Endothelial cell of umbilical vein (primary cell): ENCODE measurements at regions not wholly inside any gene's neighbourhood (a gene's known extent, or its start where the extent isn't known, plus 50 kb on each side); places are given as distances from the start of the nearest gene placed in this dataset.

Experiments used
- BruUV-seq: library from RNA; stranded (reverse); fragments of 400-500 nt; replicated peaks from 2 replicates; lab custom pipeline; 2021; lab: Mats Ljungman, UMichigan
- CTCF ChIA-PET: fragments of 300-600, 350-600 bp; sonication (Branson Sonifier 250); formaldehyde crosslinking; loops from one replicate; lab custom pipeline; 2021; ENCODE audit warnings: antibody characterized with exemption, inconsistent platforms; lab: Charles Lee
- POLR2A ChIA-PET: fragments of 300-600, 350-600 bp; sonication (Branson Sonifier 250); formaldehyde crosslinking; loops from one replicate; lab custom pipeline; 2021; ENCODE audit warnings: antibody characterized with exemption, inconsistent platforms; lab: Charles Lee
- DNase-seq: peaks from one replicate; pipeline ENCODE4 v3.0.0-alpha.2; 2011; ENCODE audit warnings: low read depth, low spot score
- FAIRE-seq: peaks from 2 replicates; lab custom pipeline; 2011; peaks lifted over from hg19 to GRCh38; lab: Jason Lieb, UNC
- H2AFZ ChIP-seq: 2 replicates; pipeline ENCODE4 v1.6.0; 2012; ENCODE audit warnings: low read depth, low read length, control low read depth, inconsistent platforms
- H3K27ac ChIP-seq: 2 replicates; pipeline ENCODE4 v1.5.1; 2011; ENCODE audit warnings: low read depth, mild to moderate bottlenecking, control low read depth, low read length, moderate library complexity; ENCODE audit not compliant: insufficient read depth
- H3K27me3 ChIP-seq, 2 experiments: 2 replicates each; pipeline versions ENCODE4 v1.6.0 to v1.6.1; 2011; ENCODE audit warnings: low read length in 2 of 2, mixed read lengths in 1 of 2; ENCODE audit not compliant: control insufficient read depth in 2 of 2, insufficient read depth in 2 of 2
- H3K36me3 ChIP-seq, 2 experiments: 2 replicates in 1 of 2; 3 replicates in 1 of 2; pipeline ENCODE4 v1.5.1; 2011; ENCODE audit warnings: low read length in 2 of 2, mild to moderate bottlenecking in 1 of 2, moderate library complexity in 1 of 2; ENCODE audit not compliant: control insufficient read depth in 2 of 2, insufficient read depth in 2 of 2; ENCODE audit errors: extremely low read depth in 1 of 2
- H3K4me1 ChIP-seq: 3 replicates; pipeline ENCODE4 v1.5.1; 2011; ENCODE audit warnings: mild to moderate bottlenecking, low read length; ENCODE audit not compliant: control insufficient read depth, insufficient read depth; ENCODE audit errors: extremely low read depth
- H3K4me2 ChIP-seq: 2 replicates; pipeline ENCODE4 v1.6.1; 2011; ENCODE audit warnings: low read length, control low read depth, mixed read lengths; ENCODE audit not compliant: insufficient read depth
- H3K4me3 ChIP-seq, 3 experiments: fragments of 200-600 bp in 1 of 3; sonication (generic), shearing (Covaris generic) in 1 of 3; replicated peaks in 1 of 3; 2 replicates each; pipeline ENCODE4 v1.5.1; 2011 to 2016; ENCODE audit warnings: control low read depth in 3 of 3, low read length in 3 of 3, mild to moderate bottlenecking in 2 of 3, inconsistent platforms in 1 of 3, low read depth in 1 of 3, moderate library complexity in 1 of 3; ENCODE audit not compliant: insufficient read depth in 1 of 3
- H3K79me2 ChIP-seq: 2 replicates; pipeline ENCODE4 v1.6.0; 2012; ENCODE audit warnings: low read length, inconsistent platforms; ENCODE audit not compliant: control insufficient read depth, insufficient read depth
- H3K9ac ChIP-seq: replicated peaks from 2 replicates; pipeline ENCODE3; 2011; ENCODE audit warnings: low read length, control low read depth; ENCODE audit not compliant: insufficient read depth; ENCODE audit errors: extremely low read depth
- H3K9me1 ChIP-seq: replicated peaks from 3 replicates; pipeline ENCODE4 v1.6.0; 2011; ENCODE audit warnings: mild to moderate bottlenecking, low read length; ENCODE audit not compliant: control insufficient read depth, insufficient read depth; ENCODE audit errors: extremely low read depth
- H3K9me3 ChIP-seq: replicated peaks from 2 replicates; pipeline ENCODE4 v1.5.1; 2012; ENCODE audit warnings: low read length, inconsistent platforms; ENCODE audit not compliant: control insufficient read depth, insufficient read depth
- H4K20me1 ChIP-seq: replicated peaks from 2 replicates; pipeline ENCODE3; 2011; ENCODE audit warnings: mild to moderate bottlenecking, low read length; ENCODE audit not compliant: control insufficient read depth, insufficient read depth; ENCODE audit errors: extremely low read depth
- EZH2 ChIP-seq: IDR thresholded peaks from 2 replicates; pipeline ENCODE4 v1.6.1; 2012; ENCODE audit warnings: borderline replicate concordance, low read depth, mild to moderate bottlenecking, moderate library complexity, low read length, inconsistent platforms; ENCODE audit not compliant: severe bottlenecking
- FOS ChIP-seq: IDR thresholded peaks from 2 replicates; pipeline ENCODE4 v1.6.1; 2011; ENCODE audit warnings: mild to moderate bottlenecking, low read length, moderate library complexity, borderline replicate concordance; ENCODE audit not compliant: insufficient read depth
- GATA2 ChIP-seq: IDR thresholded peaks from 2 replicates; pipeline ENCODE4 v1.7.0; 2011; ENCODE audit warnings: low read depth, mild to moderate bottlenecking, moderate library complexity, mixed read lengths, low read length; ENCODE audit not compliant: insufficient read length, insufficient read depth
- MAX ChIP-seq: IDR thresholded peaks from 2 replicates; pipeline ENCODE4 v1.6.1; 2011; ENCODE audit not compliant: insufficient read depth, insufficient read length
- POLR2AphosphoS5 ChIP-seq: IDR thresholded peaks from 2 replicates; pipeline ENCODE4 v1.6.1; 2012; ENCODE audit warnings: low read depth, mild to moderate bottlenecking, control low read depth, low read length, moderate library complexity; ENCODE audit not compliant: insufficient read depth
- dilution Hi-C: fragments of 300-500 bp; cut with MboI; formaldehyde crosslinking; loops from one replicate; pipeline ENCODE4 v1.15.0; 2019; ENCODE audit warnings: low sequenced_read_pairs; ENCODE audit not compliant: extremely low pct_ligation_motif_present
- intact Hi-C: fragments of 100-400 bp; cut with micrococcal nuclease; formaldehyde crosslinking; loops from one replicate; pipeline ENCODE4 v1.10.0; 2022

DNA sequence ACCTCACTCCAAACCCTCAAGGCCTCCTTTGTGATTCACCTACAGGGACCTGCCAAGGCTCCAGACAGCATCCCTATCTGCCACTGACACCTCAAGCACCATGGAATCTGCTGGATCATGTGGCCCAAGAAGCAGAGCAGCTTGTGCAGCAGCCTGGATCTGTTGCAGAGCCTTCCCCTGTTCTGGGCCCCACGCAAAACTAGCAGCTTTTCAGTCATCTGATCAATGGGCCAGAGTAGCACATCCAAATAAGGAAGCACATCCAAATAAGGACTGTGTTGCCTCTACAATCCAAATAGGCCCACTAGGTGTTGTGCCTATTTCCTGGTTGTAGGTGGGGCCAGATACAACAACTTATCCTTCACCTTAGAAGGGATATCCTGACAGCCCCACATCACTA, 97.1 kb upstream of the GNAO1 start:
- dilution Hi-C loops (no loop called here), intact Hi-C loops (no loop called here)
- Histone ChIP-seq H3K4me1 (no peaks in the 10 kb centered on the region), H3K4me3 (no peak overlapping the region), H3K27me3 (no peaks in the 10 kb centered on the region), H2AFZ (no peak overlapping the region), H3K9me3 (no peaks in the 10 kb centered on the region), H3K4me2 (no peak overlapping the region), H3K79me2 (no peaks in the 10 kb centered on the region), H4K20me1 (no peaks in the 10 kb centered on the region), H3K27ac (no peak overlapping the region), H3K36me3 (no peaks in the 10 kb centered on the region), H3K9ac (no peak overlapping the region), H3K9me1 (no peaks in the 10 kb centered on the region)
- ChIA-PET CTCF (no interaction called here), POLR2A (no interaction called here)
- DNase-seq: no peak
- BruUV-seq: no TSS peak
- TF ChIP-seq MAX (no peak), POLR2AphosphoS5 (no peak)
- FAIRE-seq: no peak

- Histone ChIP-seq H3K27me3 (no peaks in the 10 kb centered on the region), H3K79me2 (no peaks in the 10 kb centered on the region), H3K9me1 (no peaks in the 10 kb centered on the region), H3K27ac (no peak overlapping the region), H3K4me3 (no peak overlapping the region), H3K9me3 (no peaks in the 10 kb centered on the region), H3K4me1 (no peaks in the 10 kb centered on the region), H3K9ac (no peak overlapping the region), H2AFZ (no peak overlapping the region), H3K4me2 (no peak overlapping the region), H4K20me1 (no peaks in the 10 kb centered on the region), H3K36me3 (no peaks in the 10 kb centered on the region)
- DNase-seq (no peak), FAIRE-seq (no peak)
- BruUV-seq: no TSS peak
- ChIA-PET POLR2A (no interaction called here), CTCF (no interaction called here)
- intact Hi-C loops (no loop called here), dilution Hi-C loops (no loop called here)
- no peak for TF ChIP-seq GATA2
- TF ChIP-seq FOS: no peak
- no peak for TF ChIP-seq POLR2AphosphoS5
- no peak for TF ChIP-seq EZH2
Observed at GRCh38 chr16:56093055-56093454, 98.2 kb upstream of the GNAO1 start.
